HG03175 (cell line): ENCODE measurements at regions not wholly inside any gene's neighbourhood (a gene's known extent, or its start where the extent isn't known, plus 50 kb on each side); places are given as distances from the start of the nearest gene placed in this dataset.

ENCODE experiments used
- ATAC-seq: cut with Tn5 transposase; IDR thresholded peaks from one replicate; pipeline ENCODE4 v1.9.1; 2021; ENCODE audit warnings: mild to moderate bottlenecking, moderate library complexity; ENCODE audit not compliant: unreplicated experiment

DNA sequence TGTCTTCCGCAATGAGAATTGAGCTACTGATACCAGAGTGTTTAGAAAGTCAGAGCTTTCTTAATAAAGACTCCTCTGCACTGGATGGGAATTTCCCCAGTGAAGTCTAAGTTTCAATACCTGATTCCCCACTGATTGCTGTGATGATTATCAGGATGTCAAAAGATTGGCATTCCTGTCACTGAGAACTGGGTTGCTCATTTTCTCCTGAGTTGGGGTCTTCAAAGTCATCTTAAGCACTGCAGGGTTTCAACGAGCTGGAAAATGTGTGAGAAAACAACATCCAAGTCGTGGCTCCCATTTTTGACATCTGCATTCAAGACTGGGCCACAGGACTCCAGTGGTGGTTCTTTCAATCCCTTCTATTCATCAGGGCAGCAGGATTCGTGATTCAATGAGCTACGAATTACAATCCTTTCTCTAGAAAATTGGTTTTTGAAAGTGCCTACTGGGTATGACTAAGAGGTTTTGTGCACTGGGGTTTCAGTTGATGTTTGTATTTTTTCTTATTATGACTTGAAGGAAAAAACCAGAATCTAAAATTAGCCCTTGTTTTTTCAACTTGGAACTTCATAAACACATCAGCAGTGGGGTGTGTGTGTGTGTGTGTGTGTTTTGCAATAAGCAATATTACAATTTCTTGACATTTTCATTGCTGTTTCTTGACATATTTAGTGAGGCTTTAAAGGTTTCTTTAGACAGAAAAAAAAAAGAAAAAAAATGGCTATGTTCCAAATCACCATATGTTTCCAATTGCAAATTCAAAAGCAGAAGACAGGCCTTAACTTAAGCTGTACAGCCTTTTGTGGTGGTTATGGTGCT is 233.0 kb downstream of the FAM76B start:
- peak; percentile 84 for ATAC-seq

DNA sequence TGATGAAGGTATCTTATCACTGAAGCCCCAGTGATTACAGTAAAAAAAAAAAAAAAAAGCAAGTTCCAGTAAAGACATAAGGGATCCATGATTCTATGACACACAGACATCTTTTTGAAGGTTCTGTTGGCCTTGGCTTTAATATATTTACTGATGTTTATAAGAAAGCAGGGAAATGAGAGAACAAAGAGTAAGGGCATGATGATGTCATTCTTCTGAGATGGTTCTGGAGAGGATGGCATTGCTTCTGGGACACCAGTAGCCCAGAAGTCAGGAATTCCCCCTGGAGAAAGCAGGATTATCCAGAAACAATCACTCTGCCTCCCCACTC is 233.6 kb downstream of the FAM76B start:
- ATAC-seq, result no peak

DNA sequence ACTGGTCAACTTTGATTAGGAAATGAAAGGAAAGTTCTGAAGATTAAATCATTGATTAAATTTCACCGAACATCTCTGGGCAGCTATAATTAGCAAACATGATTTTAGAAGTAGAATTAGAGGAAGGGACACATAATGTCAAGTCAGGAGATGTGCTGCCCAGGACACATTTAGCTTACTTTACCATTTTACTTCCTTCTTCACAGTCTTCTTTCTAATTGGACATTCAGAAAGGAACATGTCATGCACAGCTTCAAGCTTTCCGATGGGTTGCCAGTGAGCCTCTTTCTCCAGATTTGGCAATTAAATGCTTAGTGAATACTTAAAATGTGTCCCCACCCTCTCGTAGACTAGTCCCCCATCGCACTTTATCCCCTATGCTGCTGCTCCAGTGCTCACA is 234.7 kb downstream of the FAM76B start:
- no peak for ATAC-seq

DNA sequence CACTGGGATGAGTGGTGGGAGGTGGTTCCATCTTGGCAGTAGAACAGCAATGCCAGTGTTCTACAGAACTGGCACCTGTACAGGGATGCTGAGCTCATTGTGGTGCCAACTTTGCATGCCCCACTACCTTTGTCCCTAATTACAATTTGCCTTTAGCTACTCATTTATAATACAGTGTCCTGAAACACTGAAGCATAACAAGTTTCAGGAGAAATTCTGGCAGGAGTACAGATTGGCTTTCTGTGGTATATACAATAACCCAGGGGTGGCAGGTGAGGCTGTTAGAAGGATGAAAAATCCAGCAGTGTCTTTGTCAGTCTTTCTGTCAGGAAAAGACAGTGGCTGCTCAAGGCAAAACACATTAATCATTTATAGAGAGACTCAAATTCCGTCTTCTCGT is 240.3 kb downstream of the FAM76B start:
- no peak for ATAC-seq

DNA sequence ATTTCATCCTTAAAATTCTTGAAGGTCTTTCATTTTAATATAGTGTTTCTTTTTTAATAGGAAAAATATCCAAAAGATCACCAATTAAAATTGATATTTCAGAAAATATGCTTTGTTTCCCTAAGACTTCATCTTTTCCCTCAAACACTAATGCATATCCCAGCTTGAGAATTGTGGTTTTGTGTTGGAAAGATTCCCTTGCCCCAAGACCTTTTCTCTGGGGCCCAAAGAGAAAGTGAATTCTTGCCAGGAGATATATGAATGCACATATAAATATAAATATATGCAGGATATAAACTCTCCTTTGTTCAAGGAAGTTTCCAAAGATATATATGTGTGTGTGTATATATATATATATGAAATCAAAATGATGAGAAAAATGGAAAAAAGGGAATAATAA is 241.2 kb downstream of the FAM76B start:
- ATAC-seq, result no peak

DNA sequence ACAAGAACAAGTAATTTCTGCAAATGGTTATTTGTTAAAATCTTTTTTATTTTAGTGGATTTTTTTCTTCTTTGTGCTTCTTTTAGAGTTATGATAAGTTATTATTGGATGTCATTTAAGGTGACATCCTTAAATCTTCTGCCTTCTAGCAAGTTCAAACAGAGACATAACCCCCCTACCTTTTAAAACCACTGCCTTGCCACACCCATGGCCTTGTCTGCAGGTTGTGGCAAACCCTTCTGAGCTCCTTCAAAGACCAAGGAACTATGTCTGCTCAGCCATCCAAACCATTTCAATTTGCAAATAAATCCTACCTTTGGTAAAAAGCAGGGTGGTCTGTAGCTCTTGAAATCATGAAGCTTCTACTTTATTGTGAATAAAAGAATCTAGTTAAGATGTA is 241.6 kb downstream of the FAM76B start:
- no peak for ATAC-seq

DNA sequence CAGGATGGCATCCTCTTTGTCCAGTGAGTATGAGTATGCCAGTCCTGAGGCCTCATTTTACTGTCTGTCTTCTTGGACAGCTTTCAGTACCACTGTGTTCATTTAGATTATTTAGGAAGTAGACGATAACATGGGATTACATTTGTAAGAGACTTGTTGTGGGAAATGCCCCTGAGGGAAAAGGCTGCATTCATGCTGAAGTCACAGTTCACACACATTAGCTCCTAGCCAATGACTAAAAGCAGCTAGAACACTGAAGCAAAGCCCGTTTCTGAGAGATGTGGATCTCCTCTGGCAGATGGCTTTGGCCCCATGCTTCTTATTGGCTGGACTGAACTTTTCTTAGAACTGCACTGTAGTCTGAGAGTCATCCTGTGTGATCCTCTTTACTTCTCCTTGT is 242.4 kb downstream of the FAM76B start:
- no peak for ATAC-seq

DNA sequence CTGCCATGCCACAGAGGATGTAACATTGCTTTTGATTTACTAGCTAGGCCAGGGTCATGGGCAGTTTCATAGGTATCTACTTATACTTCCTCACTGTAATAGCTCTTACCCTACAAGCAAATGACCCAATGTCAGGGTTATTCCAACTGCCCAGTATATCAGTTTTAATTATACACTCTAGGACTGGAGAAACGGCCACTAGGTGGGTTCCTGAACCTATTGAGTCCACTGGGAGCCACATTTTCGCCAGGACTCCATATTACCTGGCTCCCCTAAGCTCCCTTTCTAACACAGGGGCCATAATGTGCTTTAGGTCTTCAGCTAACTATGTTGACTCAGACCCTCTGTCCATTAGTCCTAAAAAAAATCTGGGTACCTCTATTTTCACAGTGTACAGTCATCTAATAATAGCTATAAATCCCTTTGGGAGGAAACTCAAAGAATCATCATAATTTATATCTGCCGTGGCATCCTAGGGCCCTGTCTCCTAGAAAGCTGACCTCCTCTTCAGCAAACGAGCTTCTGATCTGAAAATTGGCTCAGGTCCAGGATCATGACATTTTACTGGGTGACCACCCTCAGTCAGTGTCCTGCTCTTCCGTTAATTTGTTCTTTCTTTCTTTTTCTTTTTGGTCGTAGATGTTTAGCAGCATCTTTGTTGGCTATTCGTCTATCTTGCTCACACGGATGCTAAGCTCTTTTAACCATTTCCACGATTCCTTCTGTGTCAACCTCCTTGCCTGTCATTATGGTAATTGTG is 244.3 kb downstream of the FAM76B start:
- ATAC-seq, result no peak

DNA sequence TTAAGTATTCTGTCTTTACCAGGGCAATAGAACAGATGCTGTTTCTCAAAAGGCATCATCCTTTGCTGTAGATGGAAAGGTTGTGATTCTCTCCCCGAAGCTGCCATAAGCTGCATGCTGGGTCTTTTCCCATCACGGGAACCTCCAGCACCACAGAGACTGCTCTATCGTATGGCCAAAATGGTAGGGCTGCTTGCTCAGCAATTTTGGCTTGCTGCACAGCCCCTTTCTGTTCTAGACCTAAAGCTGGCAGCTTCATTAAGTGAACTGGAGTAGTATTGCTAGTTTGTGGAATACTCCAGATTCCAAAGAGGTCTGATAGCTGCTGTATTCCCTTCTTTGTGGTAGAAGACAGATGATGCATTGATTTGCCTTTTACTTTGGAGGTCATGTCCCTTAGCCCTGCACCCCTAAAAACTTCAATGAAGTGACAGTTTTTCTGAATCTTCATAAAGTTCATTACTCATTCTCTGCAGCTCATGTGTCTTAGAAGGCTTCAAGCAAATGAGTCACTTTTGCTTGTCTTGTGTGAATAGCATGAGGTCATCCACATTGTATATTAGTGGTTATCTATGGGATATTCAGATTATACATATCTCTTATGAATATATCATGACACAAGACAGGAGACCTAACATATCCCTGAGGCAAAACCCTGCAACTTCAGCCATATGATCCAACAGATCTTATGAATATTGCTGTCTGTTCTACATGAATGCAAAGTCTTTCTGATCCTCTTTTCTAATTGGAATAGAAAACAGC is 245.3 kb downstream of the FAM76B start:
- ATAC-seq, result no peak

DNA sequence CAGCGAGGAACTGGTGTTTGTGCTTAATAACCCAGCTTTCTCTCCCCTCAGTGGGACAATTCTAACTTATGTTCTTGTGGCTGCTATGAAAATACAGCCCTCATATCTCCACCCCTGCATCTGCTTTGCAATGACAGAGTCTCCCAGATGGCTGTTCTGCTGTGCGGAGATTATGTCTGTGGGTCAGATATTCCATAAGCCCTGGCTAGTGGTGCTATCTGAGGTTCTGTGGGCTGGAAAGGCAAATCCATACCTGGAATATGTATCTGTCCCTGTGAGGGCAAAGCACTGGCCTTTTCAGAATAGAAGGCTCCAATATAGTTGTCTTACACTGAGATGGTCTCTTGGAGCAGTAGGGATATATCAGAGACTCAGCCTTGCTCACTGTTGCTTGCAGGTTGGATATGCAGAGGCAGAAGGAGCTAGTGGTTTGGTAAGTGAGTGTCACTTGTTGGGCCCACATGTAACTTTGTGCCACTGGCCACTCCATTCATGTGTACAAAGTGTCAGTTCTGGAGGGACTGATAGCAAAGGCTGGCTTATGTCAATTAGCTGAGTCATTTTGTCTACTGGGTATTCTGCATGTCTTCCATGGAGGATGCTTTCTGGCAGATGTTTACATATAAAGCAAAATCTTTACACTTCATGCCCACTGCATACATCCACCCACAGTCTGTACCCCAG is 246.6 kb downstream of the FAM76B start:
- ATAC-seq, result no peak

DNA sequence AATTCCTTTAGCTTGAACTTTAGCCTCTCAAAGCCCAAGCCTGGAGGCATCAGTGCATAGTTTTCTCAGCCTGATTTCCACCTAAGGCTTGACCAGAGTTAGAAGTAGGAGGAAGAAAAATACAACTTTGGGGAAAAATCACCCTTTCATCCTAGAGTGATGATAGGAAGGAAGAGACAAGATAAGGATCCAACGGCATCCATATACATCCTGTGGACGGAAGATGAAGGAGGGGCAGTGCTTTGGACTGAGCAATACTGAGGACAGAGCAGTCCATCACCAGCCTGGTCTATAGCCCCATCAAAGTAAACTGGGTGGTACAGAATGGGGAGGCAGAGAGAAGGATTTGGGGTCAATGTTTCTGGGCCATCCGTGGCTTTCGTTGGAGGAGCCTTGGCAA is 247.9 kb downstream of the FAM76B start:
- no peak for ATAC-seq

DNA sequence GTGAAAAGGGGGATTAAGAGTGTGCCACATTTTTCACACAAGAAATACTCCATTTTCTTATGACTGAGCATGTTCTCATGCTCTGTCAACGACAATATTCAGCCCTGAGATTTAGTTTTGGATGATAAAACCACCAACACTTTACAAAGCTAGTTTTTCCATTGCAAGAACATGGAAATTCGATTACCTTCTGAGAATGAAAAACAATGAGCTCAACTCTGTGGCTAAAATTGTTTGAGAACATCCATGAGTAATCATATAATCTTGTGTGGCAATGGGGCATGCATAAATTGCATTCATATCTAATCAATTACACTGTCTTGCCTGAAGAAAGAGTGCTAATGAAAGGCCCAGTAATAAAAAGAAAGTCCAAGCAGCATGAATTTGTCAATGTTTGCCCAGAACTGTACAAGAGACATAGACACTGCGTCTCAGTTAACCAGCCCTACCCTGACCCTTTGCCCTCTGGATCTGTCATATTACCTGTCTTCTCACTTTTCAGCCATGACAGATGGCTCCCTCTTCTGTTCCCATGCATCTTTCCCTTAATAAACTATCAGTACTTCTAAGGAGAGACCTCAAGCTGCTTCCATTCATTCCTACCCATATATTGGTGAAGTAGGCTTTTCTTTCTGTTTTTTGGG is 253.4 kb downstream of the FAM76B start:
- no peak for ATAC-seq

DNA sequence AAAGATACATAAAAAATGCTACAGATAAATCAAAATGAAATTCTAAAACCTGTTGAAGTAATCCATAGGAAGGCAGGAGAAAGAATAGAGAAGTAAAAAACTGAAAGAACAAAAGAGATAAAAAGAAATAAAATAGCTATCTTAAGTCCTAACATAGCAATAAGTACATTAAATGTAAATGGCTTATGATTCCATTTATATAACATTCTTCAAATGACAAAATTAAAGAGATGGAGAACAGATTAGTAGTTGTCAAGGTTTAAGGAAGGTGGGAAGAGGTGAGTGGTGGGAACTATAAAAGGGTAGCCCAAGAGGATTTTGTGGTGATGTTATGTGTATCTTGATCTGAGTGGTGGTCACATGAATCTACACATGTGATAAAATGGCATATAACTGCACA is 254.8 kb downstream of the FAM76B start:
- no peak for ATAC-seq

DNA sequence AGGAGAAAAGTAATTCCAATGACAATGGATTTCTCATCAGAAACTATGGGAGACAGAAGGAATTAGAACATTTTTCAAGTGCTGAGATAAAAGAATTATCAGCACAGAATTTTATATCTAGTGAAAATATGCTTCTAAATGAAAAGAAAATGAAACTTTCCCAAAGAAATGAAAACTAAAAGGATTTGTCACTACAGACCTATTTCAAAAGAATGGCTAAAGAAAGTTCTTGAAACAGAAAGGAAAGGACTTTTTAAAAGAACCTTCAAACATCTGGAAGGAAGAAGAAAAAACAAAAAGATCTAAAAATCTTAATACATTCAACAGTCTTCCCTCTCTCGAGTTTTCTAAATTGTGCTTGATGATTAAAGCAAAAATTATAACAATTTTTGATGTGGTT is 255.4 kb downstream of the FAM76B start:
- ATAC-seq, result no peak

DNA sequence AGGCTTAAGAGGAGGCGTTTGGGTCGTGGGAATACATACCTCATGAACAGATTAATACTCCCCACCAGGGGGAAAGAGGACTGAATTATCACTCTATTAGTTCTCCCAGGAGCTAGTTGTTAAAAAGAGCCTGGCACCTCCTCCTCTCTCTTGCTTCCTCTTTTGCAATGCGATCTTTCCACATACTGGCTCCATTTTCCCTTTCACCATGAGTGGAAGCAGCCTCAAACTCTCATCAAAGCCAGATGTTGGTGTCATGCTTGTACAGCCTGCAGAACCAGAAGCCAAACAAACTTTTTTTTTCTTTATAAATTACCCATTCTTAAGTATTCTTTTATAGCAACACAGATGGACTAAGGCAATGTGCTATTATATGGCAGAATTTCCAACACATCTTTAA is 258.5 kb downstream of the FAM76B start:
- no peak for ATAC-seq

DNA sequence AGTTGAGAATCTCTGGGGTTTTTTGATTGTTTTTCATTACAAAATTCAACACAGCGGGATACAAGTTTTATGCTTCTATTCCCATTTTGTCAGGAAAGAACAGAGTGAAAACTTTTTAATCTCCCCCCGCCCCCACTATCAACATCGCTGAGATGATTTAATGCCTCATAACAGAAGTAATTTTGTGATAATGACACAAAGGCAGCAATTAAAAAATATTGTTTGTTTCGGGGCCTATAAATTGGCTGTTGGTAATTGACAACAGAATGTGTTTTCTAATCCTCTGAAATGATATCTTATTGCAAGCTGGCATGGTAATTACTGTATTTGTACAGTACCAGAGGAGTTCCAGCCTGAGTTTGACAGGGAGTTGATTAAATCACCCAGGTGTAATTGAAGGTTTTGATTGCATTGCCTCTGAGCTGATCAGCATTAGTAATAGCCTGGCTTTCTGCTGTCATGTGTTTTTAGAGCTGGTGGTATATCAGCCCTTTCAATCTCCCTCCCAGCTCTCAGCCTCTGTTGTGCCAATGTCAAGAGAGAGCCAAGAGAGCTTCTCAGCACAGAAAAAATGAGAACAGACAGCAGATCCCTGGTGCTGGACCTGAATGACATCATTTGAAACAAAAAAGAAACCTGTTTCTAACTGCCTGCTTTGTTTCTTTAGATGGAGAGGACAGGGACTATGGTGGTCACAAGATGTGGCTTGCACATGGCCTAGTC is 265.1 kb downstream of the FAM76B start:
- no peak for ATAC-seq

DNA sequence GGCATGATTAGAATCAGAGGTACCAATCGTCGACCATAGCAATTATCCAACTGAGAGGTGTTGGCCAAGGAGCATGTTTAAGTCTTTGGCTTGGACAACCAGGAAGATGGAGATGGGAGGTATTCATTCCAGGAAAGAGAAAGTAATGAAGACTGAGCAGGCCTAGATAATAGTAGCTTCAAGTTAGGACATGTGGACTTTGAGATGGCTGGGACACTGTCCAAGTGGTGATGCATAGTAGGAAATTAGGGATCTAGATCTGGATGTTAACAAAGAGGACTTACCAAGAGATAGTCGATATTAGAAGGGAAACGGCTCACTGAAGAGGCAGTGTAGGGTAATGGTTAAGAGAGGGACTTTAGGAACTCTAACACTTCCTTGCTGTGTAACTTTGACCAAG is 266.7 kb downstream of the FAM76B start:
- no peak for ATAC-seq

DNA sequence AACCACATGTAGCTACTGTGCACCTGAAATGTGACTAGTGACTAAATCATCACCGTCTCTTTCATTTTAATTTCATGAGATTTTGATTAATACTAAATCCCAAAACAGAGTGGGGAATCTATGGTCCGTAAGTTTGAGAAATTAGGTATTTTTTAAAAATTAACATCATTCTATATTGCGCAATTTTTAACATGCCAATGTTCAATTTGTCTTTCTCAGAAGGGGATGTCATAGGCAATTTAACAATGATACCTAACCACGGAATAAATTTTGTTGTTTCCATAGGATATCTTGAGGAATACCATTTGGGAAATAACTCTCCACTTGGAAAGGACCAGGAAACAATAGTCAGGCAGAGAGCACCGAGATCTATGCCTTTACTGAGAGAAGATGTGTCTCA is 267.7 kb downstream of the FAM76B start:
- no peak for ATAC-seq

DNA sequence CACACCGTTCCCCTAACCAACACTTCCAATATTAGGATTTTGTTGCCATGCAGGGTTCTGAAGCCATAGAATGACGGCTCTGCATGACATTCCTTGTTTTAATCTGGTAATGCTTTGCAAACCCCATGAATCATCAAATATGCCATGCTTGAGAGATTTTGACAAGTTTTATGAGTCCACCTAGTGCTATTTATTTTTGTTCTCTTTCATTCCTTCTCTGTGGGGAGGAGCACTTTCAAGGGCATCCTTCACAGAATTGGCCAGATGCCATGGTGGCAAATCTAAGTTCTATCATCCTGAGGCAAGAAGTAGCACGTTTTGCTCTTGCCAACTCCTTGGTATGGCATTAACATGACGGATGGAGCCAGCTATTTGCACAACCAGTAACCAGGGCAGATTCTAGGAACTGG is 268.4 kb downstream of the FAM76B start:
- ATAC-seq, result no peak
